PC-9 (cell line): ENCODE measurements at regions not wholly inside any gene's neighbourhood (a gene's known extent, or its start where the extent isn't known, plus 50 kb on each side); places are given as distances from the start of the nearest gene placed in this dataset.

Source experiments
- CTCF ChIP-seq: fragments of 200-600 bp; sonication (generic); conservative IDR thresholded peaks from 2 replicates; pipeline ENCODE4 v1.6.1; 2017; ENCODE audit warnings: mixed run types, antibody characterized with exemption, mild to moderate bottlenecking, moderate library complexity
- EZH2 ChIP-seq: fragments of 200-600 bp; sonication (generic); IDR thresholded peaks from 2 replicates; pipeline ENCODE4 v1.8.0; 2017; ENCODE audit warnings: antibody characterized with exemption, low read depth

DNA sequence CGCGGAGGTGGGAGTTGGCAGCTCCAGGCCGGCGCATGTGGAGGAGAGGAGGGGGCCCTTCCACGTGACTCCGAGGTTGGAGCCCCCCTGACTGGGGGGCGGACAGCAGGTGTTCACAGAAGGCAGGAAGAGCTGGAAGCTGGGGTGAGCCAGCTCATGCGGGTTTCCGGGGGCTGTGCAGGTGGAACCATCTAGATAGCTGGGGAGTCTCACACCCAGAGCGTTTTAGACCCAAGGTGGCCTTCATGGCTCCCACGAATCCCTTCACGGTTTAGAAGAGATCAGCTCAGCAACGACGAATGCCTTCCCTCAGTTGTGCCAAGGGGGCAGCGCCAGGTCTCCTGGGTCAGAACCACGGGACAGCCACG is 740.5 kb upstream of the SALL3 start:
- TF ChIP-seq CTCF, result no peak
- no peak for TF ChIP-seq EZH2
